ENCODE measurements at regions not wholly inside any gene's neighbourhood (a gene's known extent, or its start where the extent isn't known, plus 50 kb on each side); places are given as distances from the start of the nearest gene placed in this dataset.

GRCh38 chr2:128596396-128597120 is 277.9 kb upstream of the HS6ST1 start:
- TF ChIP-seq CTCF (conservative IDR thresholded peaks at IDR 0.05 in 1 of 2, IDR thresholded peaks at IDR 0.05 in 1 of 2; ENCODE audit: low read depth in 1 of 2, low read length in 2 of 2): no peak
- no peak for TF ChIP-seq EZH2 (IDR thresholded peaks at IDR 0.05; ENCODE audit: low read length, missing control alignments)
